ENCODE measurements at regions not wholly inside any gene's neighbourhood (a gene's known extent, or its start where the extent isn't known, plus 50 kb on each side); places are given as distances from the start of the nearest gene placed in this dataset.

- TF ChIP-seq, protein P1, sequence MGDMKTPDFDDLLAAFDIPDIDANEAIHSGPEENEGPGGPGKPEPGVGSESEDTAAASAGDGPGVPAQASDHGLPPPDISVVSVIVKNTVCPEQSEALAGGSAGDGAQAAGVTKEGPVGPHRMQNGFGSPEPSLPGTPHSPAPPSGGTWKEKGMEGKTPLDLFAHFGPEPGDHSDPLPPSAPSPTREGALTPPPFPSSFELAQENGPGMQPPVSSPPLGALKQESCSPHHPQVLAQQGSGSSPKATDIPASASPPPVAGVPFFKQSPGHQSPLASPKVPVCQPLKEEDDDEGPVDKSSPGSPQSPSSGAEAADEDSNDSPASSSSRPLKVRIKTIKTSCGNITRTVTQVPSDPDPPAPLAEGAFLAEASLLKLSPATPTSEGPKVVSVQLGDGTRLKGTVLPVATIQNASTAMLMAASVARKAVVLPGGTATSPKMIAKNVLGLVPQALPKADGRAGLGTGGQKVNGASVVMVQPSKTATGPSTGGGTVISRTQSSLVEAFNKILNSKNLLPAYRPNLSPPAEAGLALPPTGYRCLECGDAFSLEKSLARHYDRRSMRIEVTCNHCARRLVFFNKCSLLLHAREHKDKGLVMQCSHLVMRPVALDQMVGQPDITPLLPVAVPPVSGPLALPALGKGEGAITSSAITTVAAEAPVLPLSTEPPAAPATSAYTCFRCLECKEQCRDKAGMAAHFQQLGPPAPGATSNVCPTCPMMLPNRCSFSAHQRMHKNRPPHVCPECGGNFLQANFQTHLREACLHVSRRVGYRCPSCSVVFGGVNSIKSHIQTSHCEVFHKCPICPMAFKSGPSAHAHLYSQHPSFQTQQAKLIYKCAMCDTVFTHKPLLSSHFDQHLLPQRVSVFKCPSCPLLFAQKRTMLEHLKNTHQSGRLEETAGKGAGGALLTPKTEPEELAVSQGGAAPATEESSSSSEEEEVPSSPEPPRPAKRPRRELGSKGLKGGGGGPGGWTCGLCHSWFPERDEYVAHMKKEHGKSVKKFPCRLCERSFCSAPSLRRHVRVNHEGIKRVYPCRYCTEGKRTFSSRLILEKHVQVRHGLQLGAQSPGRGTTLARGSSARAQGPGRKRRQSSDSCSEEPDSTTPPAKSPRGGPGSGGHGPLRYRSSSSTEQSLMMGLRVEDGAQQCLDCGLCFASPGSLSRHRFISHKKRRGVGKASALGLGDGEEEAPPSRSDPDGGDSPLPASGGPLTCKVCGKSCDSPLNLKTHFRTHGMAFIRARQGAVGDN (IDR thresholded peaks at IDR 0.05), result no peak
- TF ChIP-seq, protein P2, sequence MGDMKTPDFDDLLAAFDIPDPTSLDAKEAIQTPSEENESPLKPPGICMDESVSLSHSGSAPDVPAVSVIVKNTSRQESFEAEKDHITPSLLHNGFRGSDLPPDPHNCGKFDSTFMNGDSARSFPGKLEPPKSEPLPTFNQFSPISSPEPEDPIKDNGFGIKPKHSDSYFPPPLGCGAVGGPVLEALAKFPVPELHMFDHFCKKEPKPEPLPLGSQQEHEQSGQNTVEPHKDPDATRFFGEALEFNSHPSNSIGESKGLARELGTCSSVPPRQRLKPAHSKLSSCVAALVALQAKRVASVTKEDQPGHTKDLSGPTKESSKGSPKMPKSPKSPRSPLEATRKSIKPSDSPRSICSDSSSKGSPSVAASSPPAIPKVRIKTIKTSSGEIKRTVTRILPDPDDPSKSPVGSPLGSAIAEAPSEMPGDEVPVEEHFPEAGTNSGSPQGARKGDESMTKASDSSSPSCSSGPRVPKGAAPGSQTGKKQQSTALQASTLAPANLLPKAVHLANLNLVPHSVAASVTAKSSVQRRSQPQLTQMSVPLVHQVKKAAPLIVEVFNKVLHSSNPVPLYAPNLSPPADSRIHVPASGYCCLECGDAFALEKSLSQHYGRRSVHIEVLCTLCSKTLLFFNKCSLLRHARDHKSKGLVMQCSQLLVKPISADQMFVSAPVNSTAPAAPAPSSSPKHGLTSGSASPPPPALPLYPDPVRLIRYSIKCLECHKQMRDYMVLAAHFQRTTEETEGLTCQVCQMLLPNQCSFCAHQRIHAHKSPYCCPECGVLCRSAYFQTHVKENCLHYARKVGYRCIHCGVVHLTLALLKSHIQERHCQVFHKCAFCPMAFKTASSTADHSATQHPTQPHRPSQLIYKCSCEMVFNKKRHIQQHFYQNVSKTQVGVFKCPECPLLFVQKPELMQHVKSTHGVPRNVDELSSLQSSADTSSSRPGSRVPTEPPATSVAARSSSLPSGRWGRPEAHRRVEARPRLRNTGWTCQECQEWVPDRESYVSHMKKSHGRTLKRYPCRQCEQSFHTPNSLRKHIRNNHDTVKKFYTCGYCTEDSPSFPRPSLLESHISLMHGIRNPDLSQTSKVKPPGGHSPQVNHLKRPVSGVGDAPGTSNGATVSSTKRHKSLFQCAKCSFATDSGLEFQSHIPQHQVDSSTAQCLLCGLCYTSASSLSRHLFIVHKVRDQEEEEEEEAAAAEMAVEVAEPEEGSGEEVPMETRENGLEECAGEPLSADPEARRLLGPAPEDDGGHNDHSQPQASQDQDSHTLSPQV (IDR thresholded peaks at IDR 0.05), result no peak
- no peak for TF ChIP-seq IKZF2 (IDR thresholded peaks at IDR 0.05)
- TF ChIP-seq, protein P3, sequence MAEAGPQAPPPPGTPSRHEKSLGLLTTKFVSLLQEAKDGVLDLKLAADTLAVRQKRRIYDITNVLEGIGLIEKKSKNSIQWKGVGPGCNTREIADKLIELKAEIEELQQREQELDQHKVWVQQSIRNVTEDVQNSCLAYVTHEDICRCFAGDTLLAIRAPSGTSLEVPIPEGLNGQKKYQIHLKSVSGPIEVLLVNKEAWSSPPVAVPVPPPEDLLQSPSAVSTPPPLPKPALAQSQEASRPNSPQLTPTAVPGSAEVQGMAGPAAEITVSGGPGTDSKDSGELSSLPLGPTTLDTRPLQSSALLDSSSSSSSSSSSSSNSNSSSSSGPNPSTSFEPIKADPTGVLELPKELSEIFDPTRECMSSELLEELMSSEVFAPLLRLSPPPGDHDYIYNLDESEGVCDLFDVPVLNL (IDR thresholded peaks at IDR 0.05; ENCODE audit: low read depth, low read length), result no peak
- TF ChIP-seq DPF2 (IDR thresholded peaks at IDR 0.05), result no peak
These were observed 532.8 kb downstream of the FUT8 start (continued) for GRCh38 chr14:65945327-65945726.

Data from GM12878 (cell line).